Epithelial cell of proximal tubule (primary cell): ENCODE measurements at regions not wholly inside any gene's neighbourhood (a gene's known extent, or its start where the extent isn't known, plus 50 kb on each side); places are given as distances from the start of the nearest gene placed in this dataset.

ENCODE experiments used
- DNase-seq: peaks from one replicate; pipeline ENCODE4 v3.0.0-alpha.2; 2011; ENCODE audit warnings: low read depth
- H3K4me3 ChIP-seq: 2 replicates; pipeline ENCODE4 v1.5.1; 2011; ENCODE audit warnings: low read depth, mild to moderate bottlenecking, low read length
- TF ChIP-seq, protein P1 (sequence below): conservative IDR thresholded peaks from 2 replicates; pipeline ENCODE4 v1.5.1; 2012; ENCODE audit warnings: low read depth, mild to moderate bottlenecking, low read length

GRCh38 chr5:79857714-79858409 lies 133.2 kb downstream of the MTX3 start:
- TF ChIP-seq, protein P1, sequence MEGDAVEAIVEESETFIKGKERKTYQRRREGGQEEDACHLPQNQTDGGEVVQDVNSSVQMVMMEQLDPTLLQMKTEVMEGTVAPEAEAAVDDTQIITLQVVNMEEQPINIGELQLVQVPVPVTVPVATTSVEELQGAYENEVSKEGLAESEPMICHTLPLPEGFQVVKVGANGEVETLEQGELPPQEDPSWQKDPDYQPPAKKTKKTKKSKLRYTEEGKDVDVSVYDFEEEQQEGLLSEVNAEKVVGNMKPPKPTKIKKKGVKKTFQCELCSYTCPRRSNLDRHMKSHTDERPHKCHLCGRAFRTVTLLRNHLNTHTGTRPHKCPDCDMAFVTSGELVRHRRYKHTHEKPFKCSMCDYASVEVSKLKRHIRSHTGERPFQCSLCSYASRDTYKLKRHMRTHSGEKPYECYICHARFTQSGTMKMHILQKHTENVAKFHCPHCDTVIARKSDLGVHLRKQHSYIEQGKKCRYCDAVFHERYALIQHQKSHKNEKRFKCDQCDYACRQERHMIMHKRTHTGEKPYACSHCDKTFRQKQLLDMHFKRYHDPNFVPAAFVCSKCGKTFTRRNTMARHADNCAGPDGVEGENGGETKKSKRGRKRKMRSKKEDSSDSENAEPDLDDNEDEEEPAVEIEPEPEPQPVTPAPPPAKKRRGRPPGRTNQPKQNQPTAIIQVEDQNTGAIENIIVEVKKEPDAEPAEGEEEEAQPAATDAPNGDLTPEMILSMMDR, result peak; percentile 99
- no peak for DNase-seq
- no peak overlapping the region for H3K4me3 ChIP-seq

GRCh38 chr5:79856456-79857055 lies 134.5 kb downstream of the MTX3 start:
- H3K4me3 ChIP-seq, result no peak overlapping the region
- no peak for DNase-seq
- TF ChIP-seq, protein P1, result no peak

DNA sequence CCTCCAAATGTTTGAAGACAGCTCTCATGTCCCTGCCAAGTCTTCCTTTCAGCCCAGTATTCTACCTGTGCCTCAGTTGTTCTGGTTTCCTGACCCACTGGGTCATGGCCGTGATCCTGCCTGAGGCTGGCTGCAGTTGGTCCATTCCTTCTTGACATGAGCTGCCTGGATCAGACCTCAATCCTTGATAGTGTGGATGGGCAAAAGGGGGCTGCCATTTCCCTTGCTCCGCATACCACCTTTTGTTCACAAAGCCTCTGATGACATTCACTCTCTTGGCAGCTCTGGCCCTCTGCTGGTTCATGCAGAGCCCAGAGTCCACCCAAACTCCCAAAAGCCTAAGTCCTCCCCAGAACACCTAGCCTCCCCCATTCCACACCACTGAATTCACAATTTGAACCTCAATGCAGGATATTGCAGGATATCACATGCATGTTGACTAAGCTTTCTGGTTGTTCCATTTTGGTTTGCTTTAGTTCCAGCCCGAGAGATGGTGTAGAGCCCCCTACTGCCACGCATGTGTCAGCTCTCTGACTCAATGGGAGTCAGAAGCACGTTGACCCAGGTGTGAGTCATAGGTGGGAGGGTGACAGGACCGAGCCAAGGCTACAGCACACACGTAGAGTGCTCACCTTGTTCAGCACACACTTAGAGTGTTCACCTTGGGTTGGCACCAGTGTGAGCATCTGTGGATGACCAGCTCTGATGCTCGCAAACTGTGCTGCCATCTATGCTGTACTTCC lies 137.2 kb downstream of the MTX3 start:
- peak; percentile 25 for DNase-seq
- TF ChIP-seq, protein P1, result peak; percentile 47
- no peak overlapping the region for H3K4me3 ChIP-seq

- TF ChIP-seq, protein P1, result no peak
- H3K4me3 ChIP-seq, result no peak overlapping the region
- no peak for DNase-seq
Measured at GRCh38 chr5:79853028-79853427, 138.0 kb downstream of the MTX3 start.

DNA sequence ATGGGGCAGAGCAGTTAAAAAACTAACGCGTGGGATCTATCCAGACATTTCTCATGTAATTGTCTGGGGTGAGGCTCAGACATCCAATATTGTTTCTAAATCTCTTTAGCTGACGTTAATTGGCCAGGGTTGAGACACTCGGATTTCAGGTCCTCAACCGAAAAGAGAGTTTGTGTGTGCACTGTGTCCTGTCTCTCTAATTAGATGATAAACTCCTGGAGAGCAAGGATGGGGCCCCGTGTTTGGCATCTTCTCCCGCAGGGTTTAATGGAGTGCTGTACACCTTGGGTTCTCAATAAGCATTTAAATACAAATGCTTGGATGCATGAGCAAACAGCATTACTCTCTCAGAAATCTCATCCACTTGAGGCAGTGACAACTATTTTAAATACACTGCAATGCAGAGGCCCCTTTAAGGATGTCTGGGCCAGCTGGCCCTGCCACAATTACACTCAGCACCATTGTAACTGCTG lies 139.6 kb downstream of the MTX3 start:
- DNase-seq, result no peak
- H3K4me3 ChIP-seq, result no peak overlapping the region
- TF ChIP-seq, protein P1, result no peak

- DNase-seq, result no peak
- TF ChIP-seq, protein P1, result no peak
- no peak overlapping the region for H3K4me3 ChIP-seq
Measured at GRCh38 chr5:79850941-79851340, 140.1 kb downstream of the MTX3 start.
